Lower leg skin (tissue), 4 donors: ENCODE measurements at regions not wholly inside any gene's neighbourhood (a gene's known extent, or its start where the extent isn't known, plus 50 kb on each side); places are given as distances from the start of the nearest gene placed in this dataset.

Experiments used
- DNase-seq, 2 donors: peaks; one replicate each; pipeline ENCODE4 v3.0.0-alpha.2; 2019; ENCODE audit warnings: low spot score in 2 of 2
- H3K4me3 ChIP-seq: fragments of 200-600 bp; sonication (generic); 2 replicates; pipeline ENCODE4 v1.5.1; 2017; ENCODE audit warnings: mild to moderate bottlenecking, low read depth; ENCODE audit not compliant: poor library complexity, severe bottlenecking
- CTCF ChIP-seq, 3 donors: fragments of 450-650 bp; IDR thresholded peaks; one replicate each; pipeline ENCODE4 v1.5.1; 2016; ENCODE audit warnings: antibody characterized with exemption in 3 of 3, mild to moderate bottlenecking in 3 of 3, moderate library complexity in 2 of 3
- POLR2A ChIP-seq, 2 donors: fragments of 450-650 bp; IDR thresholded peaks; one replicate each; pipeline ENCODE4 v1.6.1; 2016 to 2017; ENCODE audit warnings: antibody characterized with exemption in 2 of 2, mild to moderate bottlenecking in 1 of 2, moderate library complexity in 1 of 2
- WGBS, 2 donors: methylation state at CpG; one replicate each; pipeline ENCODE4 v1.1.5; 2018; 5-methylcytosine and 5-hydroxymethylcytosine counted together
- intact Hi-C: fragments of 100-400 bp; cut with DNase I; formaldehyde crosslinking; loops from one replicate; pipeline ENCODE4 v1.15.0; 2023; ENCODE audit warnings: low total_unique reads

- TF ChIP-seq POLR2A (IDR thresholded peaks at IDR 0.05) (no peak), CTCF (IDR thresholded peaks at IDR 0.05) (no peak)
- intact Hi-C loops: no loop called here
- H3K4me3 ChIP-seq: no peak overlapping the region
- WGBS, 2 donors: 57 to 58% methylated on average over 1 of the region's 1 CpG
- DNase-seq: no peak
These were observed 77.1 kb upstream of the PABPC4L start for GRCh38 chr4:134278675-134279074.

- no peak overlapping the region for H3K4me3 ChIP-seq
- intact Hi-C loops: no loop called here
- DNase-seq: no peak
- TF ChIP-seq POLR2A (IDR thresholded peaks at IDR 0.05): no peak
- no peak for TF ChIP-seq CTCF (IDR thresholded peaks at IDR 0.05)
- WGBS, 2 donors: 45 to 47% methylated on average over 2 of the region's 2 CpGs
These were observed 74.9 kb upstream of the PABPC4L start for GRCh38 chr4:134276476-134276875.

- intact Hi-C loops: no loop called here
- 94 to 97% methylated on average over 1 of the region's 1 CpG for WGBS, 2 donors
- TF ChIP-seq POLR2A (IDR thresholded peaks at IDR 0.05) (no peak), CTCF (IDR thresholded peaks at IDR 0.05) (no peak)
- DNase-seq: no peak
- H3K4me3 ChIP-seq: no peak overlapping the region
These were observed 58.5 kb upstream of the PABPC4L start for GRCh38 chr4:134260126-134260525.
